GM18867 (cell line): ENCODE measurements at regions not wholly inside any gene's neighbourhood (a gene's known extent, or its start where the extent isn't known, plus 50 kb on each side); places are given as distances from the start of the nearest gene placed in this dataset.

Experiments used
- ATAC-seq: cut with Tn5 transposase; IDR thresholded peaks from one replicate; pipeline ENCODE4 v1.9.1; 2021; ENCODE audit warnings: mild to moderate bottlenecking, moderate library complexity; ENCODE audit not compliant: unreplicated experiment

DNA sequence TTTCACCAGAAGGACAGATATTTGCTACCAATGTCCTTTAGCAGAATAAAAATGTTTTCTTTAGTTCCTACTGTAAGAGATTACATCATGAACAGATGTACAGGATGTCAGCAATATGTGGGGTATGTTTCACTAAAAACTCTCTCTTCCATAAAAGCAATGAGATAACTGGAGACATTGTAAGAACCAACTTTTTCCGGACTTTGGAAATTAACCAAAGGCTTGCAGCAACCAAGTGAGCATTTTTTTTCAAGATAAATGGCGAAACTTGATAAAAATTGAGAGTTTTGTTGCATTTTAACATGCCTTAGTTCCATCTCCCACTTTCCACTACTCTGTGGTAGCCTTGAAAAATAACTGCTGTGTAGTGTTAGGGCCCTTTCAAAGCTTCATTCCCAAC, 429.8 kb upstream of the CDH2 start:
- no peak for ATAC-seq

- ATAC-seq: no peak
These were observed 425.5 kb upstream of the CDH2 start for GRCh38 chr18:28602391-28602790.

- ATAC-seq: no peak
These were observed 417.1 kb upstream of the CDH2 start for GRCh38 chr18:28594034-28594433.

- ATAC-seq: no peak
These were observed 412.1 kb upstream of the CDH2 start for GRCh38 chr18:28588884-28589549.

DNA sequence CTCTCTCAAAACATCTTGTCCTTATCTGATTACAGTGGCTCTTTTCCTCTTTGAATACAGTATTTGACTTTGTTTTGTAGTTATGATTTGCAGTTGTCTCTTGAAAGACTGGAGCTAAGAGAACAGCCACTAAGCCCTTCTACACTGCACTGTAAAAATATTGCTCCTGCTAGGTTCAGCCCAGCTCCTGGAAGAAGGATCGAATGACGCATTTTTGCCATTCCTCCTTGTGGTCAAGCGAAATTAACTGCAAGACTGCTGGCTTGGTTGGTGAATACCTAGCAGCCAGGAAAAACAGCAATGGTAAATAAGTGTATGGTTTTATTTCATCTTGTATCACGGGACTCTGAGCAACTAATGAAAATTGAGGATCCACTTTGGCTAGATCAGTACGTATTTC, 407.8 kb upstream of the CDH2 start:
- ATAC-seq: no peak

- no peak for ATAC-seq
These were observed 405.8 kb upstream of the CDH2 start for GRCh38 chr18:28582724-28583123.

DNA sequence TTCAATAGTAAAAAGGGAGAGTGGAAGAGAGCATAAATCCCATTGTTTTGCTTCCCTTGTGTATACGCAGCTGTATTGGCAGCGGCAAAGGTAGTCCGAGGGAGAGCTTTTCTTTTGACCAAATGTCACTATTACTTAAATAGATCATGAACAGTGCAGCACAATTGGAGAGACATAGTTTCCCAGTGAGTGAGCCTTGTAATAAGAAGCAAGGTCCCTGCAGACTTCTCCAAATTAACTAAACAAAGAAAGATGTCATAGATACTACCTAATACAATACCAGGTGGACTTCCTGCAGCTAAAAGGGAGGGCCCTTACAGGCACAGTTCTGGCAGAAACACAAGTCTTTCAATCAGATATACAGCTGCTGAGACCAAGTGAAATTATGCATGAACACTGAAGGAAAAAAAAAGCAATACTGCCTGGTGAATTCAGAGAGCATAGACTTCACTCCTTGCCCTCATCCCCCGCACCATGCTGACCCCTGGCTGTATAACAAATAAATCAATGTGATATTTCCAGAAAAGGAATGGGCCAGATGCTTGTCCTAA, 404.7 kb upstream of the CDH2 start:
- no peak for ATAC-seq

GRCh38 chr18:28576941-28577340, 400.0 kb upstream of the CDH2 start:
- ATAC-seq: no peak

DNA sequence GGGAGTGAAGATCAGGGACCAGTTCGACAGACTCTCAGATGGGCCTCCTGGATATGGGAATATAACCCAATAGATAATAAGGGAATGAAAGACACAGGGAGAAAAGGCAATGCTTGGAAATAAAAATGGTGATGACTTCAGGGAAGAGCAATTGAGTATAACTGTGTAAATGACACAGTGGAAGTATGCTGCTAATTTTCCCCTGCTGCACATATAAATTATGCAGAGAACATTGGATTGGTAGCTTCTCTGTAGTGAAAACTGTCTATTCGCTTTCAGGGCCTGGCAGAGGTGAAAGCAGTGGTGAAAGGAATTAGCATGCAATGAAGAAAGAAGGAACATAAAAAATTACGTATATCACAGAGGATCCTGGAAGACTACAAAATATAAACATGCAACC, 398.2 kb upstream of the CDH2 start:
- no peak for ATAC-seq

DNA sequence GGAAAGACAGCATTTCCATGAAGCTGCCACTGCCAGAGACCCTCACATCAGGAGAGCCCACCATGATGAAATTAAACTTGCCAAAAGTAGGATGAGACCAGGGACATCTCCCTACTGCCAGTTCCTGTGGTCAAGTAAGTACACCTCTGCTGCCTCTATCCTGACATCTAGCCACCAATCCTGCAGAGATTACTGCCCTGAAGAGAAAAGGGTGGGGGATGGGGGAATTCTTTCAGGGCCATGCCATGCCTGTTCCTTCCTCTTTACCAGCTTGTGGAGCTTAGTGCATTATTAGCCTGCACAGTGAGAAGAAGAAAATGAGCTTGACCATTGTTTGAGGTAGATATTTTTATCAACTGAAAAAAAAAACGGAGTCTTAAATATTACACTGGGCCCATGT, 397.2 kb upstream of the CDH2 start:
- no peak for ATAC-seq

GRCh38 chr18:28571929-28572328, 395.0 kb upstream of the CDH2 start:
- no peak for ATAC-seq

DNA sequence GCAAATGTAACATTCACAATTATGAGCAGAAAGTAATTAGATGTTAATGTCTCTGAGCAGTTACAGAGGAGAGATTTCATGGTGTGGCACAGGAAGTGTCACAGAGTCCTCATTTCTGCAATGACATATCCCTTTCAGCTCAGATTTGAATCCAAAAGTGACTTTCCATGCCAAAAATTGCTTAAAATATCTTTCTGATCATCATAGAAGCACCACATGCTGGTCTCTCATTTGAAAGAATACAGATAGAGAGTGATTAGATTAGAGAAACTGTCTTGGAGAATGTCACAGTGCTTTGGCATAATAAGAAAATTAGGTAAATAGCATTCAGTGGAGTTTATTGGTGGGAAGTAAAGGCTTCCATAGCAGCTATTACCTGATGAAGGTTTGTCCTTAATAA, 383.4 kb upstream of the CDH2 start:
- no peak for ATAC-seq

DNA sequence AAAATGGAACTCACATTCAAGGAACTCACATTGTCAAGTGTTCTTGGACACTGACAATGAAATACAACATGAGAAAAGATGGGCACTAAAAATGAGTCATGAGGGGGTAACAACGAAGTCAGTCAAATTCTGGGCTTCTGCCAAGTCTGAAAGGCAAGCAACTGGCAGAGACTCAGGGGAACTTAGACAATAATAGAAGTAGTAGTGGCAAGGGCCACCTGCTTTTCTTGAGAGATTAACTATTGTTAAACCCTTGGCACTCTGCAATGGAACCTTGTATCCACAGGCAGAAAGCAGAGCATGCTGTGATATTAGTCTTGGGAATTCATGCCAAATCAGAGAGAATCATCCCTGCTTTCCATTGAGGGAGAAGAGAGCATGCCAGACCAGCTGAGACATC, 382.6 kb upstream of the CDH2 start:
- ATAC-seq: no peak

GRCh38 chr18:28541934-28542333, 365.0 kb upstream of the CDH2 start:
- no peak for ATAC-seq

DNA sequence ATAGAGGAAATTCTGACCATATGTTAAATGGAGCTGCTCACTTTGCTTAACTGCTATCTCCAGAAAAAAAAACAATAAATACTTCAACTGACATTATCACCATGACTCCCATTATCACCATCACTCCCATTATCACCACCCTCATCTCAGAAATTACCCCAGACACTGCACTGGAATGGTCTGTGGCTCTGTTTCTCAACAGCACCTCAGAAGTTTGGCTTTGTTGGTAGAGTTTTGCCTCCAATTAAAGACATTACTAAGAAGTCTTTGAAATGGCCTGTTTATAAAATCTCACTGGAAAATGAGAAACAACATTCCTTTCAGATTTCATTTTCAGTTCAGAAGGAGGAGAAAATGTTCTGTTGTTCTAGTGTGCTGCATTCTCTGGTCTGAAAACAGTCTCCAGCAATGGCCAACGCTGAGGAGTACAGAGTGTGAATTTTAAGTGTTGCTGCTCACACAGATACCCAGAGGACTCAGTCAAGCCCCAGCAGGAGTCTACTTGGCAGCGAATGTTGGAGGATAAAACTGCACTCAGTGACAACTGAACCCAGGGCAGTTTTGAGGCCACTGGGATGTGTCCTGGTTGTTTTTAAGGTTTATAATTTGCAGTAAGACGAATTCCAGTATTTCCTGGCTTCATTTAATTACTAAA, 364.5 kb upstream of the CDH2 start:
- no peak for ATAC-seq

- no peak for ATAC-seq
These were observed 352.7 kb upstream of the CDH2 start for GRCh38 chr18:28529644-28530043.

DNA sequence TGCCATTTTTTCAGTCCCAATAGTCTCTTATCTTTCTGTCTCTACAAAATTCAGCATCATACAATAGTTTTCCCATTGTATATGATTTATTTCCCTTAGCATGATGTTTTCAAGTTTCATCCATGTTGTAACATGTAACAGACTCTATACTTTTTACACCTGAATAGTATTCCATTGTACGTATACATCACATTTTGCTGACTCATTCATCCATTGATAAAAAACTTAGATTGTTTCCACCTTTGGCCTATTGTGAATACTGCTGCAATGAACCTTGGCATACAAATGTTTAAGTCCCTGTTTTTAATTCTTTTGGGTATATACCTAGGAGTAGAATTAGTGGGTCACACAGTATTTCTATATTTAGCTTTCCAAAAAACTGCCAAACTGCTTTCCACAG, 349.3 kb upstream of the CDH2 start:
- no peak for ATAC-seq

- peak; percentile 51 for ATAC-seq
These were observed 347.0 kb upstream of the CDH2 start for GRCh38 chr18:28523758-28524475.

GRCh38 chr18:28522236-28522635, 345.3 kb upstream of the CDH2 start:
- ATAC-seq: no peak

GRCh38 chr18:28519997-28520396, 343.1 kb upstream of the CDH2 start:
- ATAC-seq: no peak

GRCh38 chr18:28514699-28515098, 337.8 kb upstream of the CDH2 start:
- no peak for ATAC-seq

DNA sequence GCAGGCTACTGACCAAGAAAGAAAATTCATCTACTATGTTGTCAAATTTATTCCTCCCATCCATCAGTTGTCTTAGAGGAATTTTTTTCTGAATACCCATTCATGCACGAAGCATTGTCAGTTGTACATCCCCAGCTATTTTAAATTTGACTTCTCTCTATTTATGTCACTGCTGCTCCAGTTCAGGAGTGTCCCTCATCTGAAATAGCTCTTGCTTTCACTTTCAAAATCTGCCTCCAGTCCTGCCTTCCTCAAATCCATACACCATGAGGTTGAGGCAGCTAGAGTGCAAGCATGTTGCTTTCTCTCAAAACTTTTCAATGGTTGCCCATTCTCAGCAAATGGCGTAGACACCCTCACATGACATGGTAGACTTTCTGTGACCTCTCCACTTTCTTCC, 335.4 kb upstream of the CDH2 start:
- ATAC-seq: no peak
